ENCODE measurements at regions not wholly inside any gene's neighbourhood (a gene's known extent, or its start where the extent isn't known, plus 50 kb on each side); places are given as distances from the start of the nearest gene placed in this dataset.

DNA sequence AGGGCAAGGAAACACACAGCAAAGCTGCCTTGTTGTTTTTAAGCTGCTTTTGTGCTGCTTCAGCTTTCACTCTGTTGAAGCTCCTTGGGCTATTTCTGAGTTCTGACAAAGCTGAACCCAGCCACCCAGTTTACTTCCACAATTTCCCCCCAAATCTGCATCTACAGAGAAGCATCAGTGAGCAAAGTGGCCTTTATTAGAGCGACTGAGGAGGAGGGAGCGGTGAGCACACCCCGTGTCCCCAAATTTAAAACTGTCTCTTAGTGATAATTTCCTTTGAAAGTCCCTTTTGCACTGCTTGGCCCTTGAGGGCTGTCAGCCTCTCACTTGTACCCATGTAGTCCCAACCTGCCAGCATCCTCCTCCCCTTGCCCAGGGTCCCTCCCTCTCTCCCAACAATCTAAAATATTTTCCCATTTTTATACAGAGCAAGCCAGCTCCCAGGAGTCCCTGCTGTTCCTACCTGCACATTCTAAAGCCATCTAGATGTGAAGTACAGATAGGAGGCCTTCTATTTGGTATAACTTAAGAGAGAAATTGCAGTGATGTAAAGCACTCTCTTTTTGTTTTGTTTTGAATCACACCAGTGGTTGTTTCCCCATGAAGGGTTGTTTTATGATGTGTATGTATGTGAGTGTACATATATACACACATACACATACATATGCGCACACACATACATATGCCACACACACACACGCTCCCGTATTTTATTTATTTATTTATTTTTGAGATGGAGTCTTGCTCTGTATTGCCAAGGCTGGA, 313.5 kb downstream of the TLE4 start:
- no peak for DNase-seq

DNA sequence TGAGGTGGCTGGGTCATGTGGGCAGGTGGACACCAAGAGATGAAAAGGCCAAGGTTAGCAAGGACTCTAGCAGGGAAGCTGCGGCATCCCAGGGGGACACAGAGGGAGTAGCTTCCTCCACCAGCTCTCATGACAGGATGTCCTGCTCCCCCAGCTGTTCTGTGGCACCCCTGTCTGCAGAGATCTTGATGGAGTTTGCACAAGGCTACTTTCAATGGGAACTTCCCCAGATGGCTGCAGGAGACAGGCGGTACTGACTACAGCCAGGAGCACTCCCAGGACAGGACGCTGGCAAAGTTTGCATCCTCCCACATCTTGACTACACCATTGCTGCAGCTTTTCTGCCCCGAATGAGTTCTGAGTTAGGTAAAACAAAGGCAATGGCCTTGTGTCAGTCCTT, 312.8 kb downstream of the TLE4 start:
- DNase-seq: no peak

DNA sequence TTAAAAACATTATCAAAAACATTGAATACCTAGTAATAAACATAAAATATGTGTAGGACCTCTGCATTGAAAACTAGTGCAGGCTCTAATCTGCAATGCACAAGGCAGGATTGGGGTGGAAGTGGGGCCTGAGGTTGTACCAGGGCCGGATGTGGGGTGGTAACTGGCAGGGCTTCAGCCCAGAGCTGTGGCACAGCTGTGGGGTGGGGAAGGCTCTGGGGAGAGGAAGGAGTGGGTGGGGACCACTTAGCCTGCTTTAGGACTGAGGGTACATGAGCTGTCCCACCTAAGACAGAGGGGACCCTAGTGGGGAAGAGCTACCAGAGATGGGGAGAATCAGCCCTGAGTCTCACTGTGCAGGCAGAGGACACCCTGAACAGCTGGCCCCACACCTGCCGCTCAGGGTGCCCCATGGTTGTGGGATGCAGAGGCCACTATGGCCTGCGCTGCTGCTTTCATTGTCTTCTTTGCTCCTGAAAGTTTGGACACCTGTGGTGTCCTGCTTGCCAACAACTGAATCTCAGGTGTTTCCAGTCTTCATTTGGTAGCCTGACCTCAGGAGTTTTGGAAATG, 311.4 kb downstream of the TLE4 start:
- DNase-seq: no peak

DNA sequence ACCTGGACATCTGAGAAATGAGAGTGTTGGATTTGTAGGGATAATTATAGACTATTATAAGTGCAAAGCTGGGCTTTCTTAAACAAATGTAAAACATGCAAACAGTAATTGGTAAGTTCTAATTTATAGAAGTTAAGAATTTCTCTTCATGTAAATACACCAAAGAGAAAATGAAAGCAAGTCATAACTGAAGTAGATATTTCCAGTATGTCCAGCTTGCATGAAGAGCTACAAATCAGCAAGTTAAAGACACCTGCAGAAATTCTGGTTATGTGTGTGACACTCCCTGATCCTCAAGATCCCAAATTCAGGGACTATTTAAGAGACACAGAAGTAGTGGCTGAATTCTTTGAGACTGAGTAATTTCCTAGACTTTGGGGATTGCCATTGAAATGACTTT, 308.9 kb downstream of the TLE4 start:
- DNase-seq: no peak

DNA sequence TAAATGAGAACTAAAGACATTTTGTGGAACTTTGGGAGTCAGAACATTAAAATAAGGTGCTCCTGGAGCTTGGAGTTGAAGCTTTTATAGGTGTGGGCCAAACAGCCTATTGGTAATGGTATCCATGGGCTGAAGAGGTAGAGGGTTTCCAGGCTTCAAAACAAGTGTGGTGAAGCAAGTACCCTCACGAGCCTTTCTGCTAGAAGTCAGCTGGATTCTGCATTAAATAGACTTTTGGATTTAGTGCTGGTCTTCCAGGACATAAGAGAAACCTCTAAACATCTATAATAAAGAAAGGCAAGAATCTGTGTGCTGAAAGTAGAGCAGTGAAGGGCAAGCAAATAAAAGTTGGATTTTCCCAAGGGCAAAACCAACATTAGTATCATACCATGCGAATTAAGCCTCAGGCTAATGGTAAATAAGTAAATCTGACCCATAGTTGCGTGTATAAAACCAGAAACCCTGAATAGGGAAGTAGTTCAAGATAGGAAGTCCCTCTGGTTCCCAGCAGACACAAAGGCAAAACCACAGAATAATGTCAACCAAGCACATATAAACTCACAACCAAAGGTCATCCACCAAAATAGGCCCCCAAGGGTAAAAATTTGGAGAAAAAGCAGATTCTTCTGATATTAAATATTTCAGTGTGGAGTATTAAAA, 306.3 kb downstream of the TLE4 start:
- no peak for DNase-seq

DNA sequence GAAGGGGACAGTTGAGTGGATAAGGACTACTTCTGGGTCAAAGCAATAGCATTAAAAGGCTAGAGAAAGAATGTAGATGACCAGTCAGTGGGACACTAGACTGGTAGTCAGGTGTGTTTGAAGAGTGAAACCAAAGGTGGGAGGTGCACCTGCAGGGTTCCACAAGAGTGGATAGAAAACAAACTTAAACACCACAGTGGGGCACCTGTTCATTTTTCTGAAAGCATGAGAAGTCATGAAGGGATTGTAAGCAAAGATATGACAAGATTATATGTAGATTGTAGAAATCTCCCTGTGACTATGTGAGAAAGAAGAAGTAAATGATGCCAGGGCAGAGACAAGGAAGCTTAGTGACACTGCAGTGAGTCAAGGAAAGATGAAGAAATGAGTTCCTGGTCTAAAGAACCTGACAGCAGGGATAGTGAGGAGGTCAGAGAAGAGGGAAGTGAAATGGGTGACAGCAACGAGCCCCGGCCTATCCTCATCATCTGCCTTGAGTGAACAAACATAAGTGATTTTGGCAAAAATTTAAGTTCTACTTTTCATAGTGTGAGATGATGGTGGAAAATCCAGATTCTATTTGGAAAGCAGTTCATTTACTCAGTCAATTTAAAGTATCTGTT, 296.9 kb downstream of the TLE4 start:
- DNase-seq: no peak

DNA sequence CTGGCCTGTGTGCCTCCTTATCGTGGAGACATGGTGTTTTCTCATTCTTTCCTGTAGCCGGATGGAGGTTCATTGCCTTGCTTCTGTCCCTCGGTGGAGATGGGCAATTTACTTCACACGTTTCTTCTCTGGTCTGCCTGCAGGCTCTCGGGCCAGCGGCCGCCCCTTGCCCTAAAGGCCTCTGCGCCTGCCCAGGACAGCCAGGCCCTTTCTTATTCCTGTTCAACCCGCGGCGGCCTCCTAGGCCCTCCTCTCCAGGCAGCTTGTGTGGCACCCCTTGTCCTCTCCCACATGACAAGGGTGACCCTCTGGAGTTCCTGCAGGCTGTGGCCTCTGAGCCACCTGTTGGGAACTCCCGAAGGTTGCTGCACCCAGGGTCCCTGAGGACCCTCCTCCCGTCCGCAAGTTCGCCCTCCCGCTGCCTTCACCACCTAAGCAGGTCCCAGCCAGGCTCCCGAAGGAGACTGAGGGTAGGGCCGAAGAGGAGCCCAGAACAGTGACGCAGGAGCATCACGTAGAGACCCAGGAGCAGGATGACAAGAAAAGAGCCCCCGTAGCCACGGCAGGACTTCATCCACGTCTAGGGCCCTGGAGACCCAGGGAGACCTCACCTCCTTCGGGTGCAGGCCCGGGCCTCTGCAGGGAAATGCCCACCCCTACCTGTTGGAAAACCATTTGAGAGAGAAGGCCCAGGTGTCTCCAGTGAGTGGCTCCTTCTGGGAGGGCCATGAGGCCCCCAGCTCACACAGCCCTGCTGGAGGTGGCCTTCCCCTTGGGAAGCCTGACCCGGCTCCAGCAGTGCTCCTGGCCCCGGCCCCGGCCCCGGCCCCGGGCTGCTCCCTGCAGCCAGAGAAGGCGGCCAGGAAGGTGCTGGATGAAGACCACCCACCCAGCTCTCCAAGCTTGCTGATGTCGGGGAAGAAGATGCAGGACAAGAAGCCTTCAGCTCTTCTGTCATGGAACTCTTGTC, 291.4 kb downstream of the TLE4 start:
- no peak for DNase-seq

DNA sequence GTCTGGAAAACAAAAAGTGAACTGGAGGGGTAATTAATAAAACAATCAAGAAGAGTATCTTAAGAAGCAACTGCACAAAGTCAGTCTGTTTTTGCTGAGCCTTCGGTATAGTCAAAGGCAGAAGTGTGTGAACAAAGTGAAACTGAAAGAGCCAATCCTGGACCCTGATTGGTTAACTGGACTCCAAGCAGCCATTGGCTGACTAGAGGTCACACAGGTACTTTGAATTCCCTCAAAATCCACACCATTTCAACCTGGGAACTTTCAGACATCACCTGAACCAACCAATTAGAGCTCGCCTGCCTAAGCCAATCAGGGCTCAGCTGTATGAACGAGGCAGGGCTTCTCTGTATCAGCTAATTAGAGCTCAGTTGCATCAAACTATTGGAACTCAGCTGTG, 286.7 kb downstream of the TLE4 start:
- DNase-seq: no peak

DNA sequence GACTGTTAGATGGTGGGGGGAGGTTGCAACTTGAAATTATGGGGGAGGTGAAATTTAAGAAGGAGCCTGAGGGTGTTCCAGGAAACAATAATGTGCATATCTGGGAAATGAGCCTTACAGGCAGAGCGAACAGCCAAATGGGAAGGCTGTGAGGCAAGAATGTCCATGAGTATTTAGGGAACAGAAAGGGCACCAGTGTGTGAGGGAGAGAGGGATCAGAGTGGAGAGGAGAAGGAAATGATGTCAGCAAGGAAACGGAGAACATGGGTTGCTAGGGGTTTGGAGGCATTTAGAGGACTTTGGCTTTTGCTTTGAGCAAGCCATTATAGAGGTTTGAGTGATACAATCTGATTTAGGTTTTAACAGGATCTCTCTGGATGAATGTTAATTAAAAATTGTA, 285.4 kb downstream of the TLE4 start:
- no peak for DNase-seq

DNA sequence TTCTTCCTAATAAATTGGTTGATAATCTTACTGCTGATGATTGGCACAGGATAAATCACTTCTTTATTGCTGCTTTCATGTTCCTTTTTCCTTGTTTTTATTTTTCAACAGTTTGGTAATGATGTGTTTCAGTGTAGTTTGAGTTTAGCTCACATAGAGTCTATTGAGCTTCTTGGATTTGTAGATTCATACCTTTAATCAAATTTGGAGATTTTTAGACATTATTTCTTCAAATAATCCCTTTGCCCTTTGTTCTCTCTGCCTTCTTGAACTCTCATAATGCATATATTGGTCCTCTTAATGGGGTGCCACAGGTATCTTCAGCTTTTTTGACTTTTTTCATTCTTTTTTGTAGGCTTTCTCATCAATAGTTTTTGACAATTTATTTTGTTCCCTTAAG, 275.3 kb downstream of the TLE4 start:
- no peak for DNase-seq

DNA sequence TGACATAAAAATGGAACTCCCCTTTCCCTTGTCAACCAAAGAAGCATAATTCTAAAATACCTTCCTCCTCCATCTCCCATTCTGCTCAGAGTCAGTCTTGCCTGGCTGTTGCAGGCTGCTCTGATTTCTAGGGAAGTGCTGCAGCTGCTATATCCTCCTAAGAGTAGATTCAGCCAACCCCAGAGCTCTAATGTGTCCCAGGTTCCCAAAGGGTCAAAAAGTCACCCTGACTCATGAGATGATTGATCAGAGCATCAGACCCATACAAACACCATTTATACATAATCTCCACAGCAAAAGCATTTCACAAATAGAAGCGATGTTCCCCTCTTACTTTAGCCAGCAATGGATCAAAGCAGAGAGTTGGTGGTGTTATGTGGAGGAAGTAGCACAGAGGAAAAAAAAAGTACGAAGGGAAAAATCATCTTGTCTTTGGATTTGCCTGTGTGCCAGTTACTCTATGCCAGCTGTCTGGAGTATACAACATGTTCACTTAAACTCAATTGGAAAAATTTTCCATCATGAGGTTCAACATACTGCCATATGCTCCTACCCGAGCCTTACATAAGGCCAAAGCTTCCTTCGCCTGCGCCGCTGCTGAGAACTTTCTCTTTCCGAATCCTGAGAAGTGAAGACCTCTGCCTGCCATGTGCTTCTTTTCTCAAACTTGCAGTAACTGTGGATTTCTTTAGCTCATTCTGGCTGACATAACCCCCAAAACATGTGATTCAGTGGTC, 258.0 kb downstream of the TLE4 start:
- DNase-seq: no peak

DNA sequence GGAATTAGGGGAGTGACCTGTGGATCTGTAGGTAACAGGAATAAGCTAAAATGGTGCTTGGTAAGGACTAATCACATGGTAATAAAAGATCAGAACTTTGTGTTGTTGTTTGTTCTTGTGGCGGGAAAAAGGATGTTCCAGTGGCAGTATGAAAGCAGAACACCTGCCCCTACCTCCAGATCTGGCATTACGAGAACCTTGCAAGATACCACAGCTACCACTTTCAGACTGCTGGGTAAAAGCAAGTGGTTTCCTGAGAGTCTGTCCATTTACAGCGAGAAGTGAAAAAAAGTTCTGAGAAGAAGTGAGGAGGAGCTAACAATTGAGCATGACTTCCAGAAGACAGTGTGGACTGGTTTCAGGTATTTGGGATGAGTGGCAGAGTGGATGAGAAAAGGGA, 252.5 kb downstream of the TLE4 start:
- no peak for DNase-seq

DNA sequence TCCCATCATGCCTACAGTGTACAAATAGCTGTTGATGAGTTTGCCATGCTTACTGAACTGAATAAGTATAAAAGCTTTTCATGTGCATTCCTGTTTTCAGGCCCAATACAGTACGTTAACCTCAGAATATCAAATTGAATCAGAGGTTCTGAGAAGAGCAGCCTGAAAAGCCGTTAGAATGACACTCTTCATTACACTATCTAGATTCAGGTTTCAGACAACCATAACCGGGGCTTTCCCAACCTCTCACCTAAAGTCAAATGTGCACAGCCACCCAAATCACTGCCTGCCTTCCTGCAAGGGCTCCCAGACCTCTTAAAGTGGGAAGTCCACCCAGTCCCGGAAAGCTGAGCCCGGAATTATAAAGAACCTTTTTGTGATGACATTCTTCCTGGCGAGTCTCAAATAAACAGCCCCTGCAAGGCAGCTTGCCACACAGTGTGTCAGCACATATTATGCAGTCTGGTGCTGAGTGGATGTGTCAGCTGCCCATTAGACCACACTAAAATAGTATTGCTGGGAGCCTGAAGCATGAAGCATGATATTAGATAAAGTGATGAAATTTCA, 245.8 kb downstream of the TLE4 start:
- no peak for DNase-seq

DNA sequence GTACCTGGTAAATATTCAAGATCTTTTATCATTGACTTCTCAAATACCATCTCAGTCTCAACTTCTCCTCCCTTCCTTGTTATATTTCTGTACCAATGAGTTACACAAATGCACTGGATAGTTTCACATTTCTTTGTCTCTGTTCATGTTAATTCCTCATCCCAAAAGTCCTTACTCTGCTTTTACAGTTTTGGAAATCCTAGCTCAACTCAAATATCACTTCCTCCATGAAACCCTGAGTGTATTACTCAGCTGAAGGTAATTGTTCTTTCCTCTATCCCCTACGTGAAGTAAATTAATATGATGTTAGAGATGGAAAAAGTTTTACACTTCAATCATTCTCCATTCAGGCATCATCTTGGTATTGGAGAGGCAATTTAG, 241.5 kb downstream of the TLE4 start:
- DNase-seq: no peak

DNA sequence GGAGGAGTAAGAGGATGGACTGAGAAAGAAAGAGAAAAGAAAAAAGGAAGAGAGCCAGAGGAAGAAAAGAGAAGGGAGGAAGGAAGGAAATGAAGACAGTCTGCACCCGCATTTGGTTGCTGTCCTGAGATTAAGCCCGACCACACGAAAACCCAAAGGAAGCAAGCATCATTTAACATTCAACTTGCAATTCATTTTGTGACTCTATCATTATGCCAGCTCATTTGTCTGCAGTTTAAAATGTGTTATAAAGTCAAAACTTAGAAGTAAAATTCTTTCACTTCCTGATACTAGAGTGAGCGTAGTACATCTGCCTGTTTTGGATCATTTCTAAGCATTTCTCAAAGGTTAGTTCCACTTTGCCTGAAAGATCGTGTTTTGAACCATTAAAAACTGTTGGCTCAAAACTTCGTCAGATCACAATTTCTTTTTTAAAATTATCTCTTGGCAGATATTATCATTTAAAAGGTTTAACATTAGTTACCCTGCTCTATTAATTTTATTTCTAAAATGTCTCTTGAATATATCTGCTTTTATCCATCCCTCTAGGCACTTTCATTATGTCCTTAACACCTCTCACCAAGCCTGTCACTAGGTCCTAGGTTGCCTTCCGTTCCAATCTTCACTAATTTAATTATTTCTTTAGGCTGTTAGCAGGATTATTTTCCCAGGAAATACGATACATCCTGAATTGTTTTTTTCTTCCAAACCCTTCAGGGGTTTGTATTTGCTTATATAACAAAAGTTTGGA, 240.9 kb downstream of the TLE4 start:
- DNase-seq: no peak

DNA sequence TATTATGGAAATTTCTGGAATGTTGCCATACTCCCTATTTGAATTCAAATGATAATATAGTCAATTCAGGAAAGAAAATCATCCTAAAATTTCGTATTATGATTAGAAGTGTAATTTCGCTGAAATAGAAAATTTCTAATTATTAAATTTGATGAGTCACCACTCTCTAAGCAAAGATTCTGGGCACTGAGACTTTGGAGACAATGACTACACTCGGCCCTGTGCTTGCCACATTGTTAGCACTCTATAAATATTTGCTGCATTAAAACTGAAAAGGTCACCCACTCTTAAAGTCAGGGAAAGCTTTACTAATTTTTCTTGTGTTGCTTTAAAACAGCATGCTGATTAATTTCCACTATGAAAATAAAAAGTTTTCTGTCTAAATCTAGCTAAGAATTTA, 240.3 kb downstream of the TLE4 start:
- no peak for DNase-seq

DNA sequence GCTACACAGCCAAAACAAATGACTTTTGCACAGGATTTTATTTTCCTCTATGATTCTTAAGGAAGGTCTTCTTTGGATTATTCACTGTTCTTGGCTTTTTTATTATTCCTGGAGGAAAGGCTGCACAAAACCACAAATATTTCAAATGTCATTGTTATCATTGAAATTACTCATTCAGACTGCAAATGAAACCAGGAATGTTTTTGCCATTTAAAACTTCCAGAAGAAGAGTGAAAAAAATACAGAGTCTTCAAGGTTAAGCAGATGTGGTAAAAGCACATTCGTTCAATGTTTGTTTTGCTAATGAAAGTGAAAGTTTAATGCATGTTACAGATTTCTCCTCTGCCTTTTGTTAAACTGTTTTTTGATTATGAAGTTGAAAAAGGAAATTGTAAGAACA, 238.2 kb downstream of the TLE4 start:
- no peak for DNase-seq

DNA sequence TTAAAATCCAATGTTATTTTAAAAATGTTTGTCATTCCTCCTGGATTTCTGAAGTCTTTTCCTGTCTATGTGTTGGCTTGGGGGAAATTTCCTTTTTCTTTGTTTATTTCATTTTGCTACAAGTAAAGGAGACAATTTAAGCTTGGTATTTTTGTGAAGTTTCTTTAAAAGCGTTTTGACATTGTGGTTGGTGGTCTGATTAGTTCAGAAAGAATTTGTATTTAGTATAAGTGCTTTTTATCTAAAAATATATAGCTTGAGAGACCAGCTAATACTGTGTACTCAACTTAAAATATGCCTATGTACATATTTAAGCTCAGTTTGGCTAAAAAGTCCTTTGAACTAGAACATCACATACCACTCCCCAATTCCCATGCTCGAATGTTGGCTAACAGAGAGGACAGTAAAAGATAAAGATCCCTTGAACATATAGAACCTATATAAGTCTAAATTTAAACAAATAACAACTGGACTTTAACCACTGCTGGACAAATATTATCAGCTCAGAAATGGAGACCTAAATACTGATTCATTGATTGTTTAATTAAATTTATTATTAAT, 237.6 kb downstream of the TLE4 start:
- no peak for DNase-seq

DNA sequence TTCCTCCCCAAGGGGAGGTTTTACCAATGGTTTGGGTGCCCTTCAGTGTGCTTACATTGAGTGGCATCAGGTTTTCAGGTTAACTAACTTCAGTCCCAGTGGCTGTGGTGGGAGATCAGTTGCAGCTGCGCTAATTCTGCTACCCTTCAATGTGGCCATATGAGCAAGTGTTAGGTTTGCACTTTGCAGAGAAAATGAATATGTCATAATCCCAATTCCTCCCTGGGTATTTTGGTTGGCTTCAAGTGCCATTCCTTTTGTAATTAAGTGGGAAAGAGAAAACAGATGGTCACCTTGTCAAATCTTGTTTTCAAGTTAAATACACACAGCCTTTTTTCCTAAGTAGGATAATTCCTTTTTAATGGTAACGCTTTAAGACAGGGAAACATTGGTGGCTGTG, 236.2 kb downstream of the TLE4 start:
- DNase-seq: no peak

DNA sequence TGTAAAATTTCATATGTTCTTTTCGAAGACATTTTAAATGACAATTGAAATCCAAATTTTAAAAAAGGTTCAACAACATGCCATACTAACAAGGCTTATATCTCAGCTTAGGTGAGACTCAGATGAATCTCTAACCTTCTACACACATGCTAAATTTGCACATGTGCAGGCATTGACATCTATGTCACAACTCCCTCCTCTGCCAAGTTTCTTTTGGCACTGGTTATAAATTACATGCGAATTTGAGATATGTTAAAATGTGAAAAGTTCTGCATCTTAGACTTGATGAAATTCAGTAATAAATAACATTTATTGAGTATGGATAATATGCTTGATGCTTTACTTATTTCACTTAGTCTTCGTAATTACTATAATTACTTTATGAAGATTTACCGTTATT, 234.3 kb downstream of the TLE4 start:
- DNase-seq: no peak

DNA sequence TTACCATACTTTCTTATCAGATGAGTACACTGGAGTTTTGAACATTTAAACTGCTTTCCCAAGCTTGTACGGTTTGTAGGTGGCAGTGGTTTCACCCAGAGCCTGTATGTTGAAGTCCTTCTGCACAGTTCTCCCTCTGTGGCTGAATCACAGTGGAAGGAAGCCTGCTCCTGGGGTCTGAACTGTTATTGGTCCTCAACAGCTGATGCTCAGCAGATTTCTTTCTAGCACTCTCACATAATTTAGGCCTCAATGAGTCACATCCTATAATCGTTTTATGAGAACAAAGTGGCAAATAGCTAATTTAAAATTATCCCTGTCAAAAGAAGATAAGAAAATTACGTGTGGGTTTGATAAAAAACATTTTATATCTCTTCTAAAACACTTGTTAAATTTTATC, 229.7 kb downstream of the TLE4 start:
- no peak for DNase-seq

Data from NCI-H748 treated with DMSO at 0.1 percent for 48 hours (cell line).